ENCODE measurements at regions not wholly inside any gene's neighbourhood (a gene's known extent, or its start where the extent isn't known, plus 50 kb on each side); places are given as distances from the start of the nearest gene placed in this dataset.
"Not testable (repeated sequence)": the region's sequence is repeated elsewhere in the genome, so short reads cannot be mapped to it uniquely, and the experiment has no call there.

DNA sequence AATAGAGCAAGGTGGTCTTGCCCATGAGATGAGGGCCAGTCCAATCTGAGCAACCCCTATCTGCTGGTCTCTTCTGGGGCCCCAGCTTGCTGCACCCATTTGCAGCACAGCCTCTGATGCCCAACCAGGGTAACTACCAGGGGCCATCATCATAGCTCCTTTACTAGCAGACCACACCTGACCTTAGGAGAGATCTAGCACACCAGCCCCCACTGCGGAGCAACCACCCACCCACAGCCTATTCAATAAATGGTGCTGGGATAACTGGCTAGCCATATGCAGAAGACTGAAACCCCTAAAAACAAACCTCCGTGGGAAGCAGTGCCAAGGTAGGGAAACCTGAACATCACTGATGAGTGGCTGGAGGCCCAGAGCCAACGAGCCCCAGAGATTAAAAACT is 196.1 kb upstream of the RBBP8 start:
- Histone ChIP-seq H3K9me3 (replicated peaks; ENCODE audit: control insufficient read depth, low read depth, low read length) (no peaks in the 10 kb centered on the region), H3K4me1 (ENCODE audit: control insufficient read depth, insufficient read depth, low read length) (peaks cover 8% of the 10 kb centered on the region), H3K36me3 (ENCODE audit: control insufficient read depth, insufficient read depth, low read length) (no peaks in the 10 kb centered on the region), H3K4me3 (ENCODE audit: low read length) (no peak overlapping the region), H3K27me3 (ENCODE audit: control insufficient read depth, insufficient read depth, low read length) (no peaks in the 10 kb centered on the region), H3K27ac (ENCODE audit: low read length) (no peak overlapping the region)
- WGBS (ENCODE audit: insufficient coverage) = 81% methylated on average over 3 of the region's 3 CpGs
- DNase-seq = no peak

DNA sequence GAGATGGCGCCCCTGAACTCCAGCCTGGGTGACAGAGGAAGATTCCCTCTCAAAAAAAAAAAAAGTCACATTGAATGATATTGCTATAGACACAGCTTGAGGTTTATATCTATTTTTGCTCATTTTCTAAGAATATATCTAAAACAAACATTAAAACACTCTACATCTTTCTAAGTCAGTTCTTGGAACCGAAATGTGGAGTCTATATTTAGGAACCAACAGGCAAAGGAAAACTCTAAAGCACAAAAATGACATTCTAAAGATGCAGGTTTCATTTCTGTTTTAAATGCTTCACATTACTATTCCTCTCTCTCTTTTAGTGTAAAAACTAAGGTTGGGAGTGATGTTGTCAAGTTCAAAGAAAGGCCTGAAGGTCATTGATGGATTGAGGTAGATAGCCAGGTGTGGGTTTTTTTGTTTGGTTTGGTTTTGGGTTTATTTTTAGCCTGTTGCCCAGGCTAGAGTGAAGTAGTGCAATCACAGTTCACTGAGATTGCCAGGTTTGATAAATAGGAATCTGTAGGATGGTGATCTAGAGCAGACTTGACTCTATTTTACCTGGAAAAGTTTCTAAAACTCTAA is 194.0 kb upstream of the RBBP8 start:
- DNase-seq = peak; percentile 67
- Histone ChIP-seq H3K4me1 (ENCODE audit: control insufficient read depth, insufficient read depth, low read length) (peaks cover 7% of the 10 kb centered on the region), H3K27me3 (ENCODE audit: control insufficient read depth, insufficient read depth, low read length) (no peaks in the 10 kb centered on the region), H3K9me3 (replicated peaks; ENCODE audit: control insufficient read depth, low read depth, low read length) (no peaks in the 10 kb centered on the region), H3K36me3 (ENCODE audit: control insufficient read depth, insufficient read depth, low read length) (no peaks in the 10 kb centered on the region), H3K4me3 (ENCODE audit: low read length) (no peak overlapping the region), H3K27ac (ENCODE audit: low read length) (peak overlapping the region; percentile 26)
- WGBS (ENCODE audit: insufficient coverage) = no CpG with 5 or more reads among the region's 2 CpGs

DNA sequence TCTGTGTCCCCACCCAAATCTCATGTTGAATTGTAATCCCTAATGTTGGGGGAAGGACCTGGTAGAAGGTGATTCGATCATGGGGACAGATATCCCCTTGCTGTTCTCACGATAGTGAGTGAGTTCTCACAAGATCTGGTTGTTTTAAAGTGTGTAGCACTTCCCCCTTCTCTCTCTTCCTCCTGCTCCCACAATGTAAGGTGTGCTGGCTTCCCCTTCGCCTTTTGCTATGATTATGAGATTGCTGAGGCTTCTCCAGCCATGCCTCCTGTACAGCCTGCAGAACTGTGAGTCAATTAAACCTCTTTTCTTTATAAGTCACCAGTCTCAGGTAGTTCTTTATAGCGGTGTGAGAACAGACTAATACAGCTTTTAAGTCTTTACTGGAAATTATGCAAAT is 193.3 kb upstream of the RBBP8 start:
- Histone ChIP-seq H3K36me3 (ENCODE audit: control insufficient read depth, insufficient read depth, low read length) (no peaks in the 10 kb centered on the region), H3K27me3 (ENCODE audit: control insufficient read depth, insufficient read depth, low read length) (no peaks in the 10 kb centered on the region), H3K4me1 (ENCODE audit: control insufficient read depth, insufficient read depth, low read length) (peaks cover 4% of the 10 kb centered on the region), H3K4me3 (ENCODE audit: low read length) (no peak overlapping the region), H3K9me3 (replicated peaks; ENCODE audit: control insufficient read depth, low read depth, low read length) (no peaks in the 10 kb centered on the region), H3K27ac (ENCODE audit: low read length) (no peak overlapping the region)
- DNase-seq = no peak
- WGBS (ENCODE audit: insufficient coverage) = 100% methylated on average over 1 of the region's 4 CpGs

DNA sequence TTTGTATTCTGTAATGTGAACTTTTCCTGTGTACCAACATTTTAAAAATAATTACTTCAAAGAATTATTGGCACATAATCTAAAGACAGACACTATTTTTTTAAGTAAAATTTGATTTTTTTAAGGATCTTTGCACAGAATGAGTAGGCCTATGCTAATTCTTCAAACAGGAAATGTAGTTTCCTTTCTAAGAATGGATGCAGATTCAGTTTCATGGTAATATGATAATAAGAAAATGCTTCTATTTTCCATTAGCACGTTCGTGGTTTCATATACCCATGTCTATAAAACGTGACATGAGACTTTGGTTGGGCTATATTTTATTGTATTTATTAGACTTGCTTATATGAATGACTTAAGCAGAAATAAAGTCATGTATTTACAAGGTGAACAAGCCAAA is 191.8 kb upstream of the RBBP8 start:
- Histone ChIP-seq H3K27ac (ENCODE audit: low read length) (no peak overlapping the region), H3K36me3 (ENCODE audit: control insufficient read depth, insufficient read depth, low read length) (no peaks in the 10 kb centered on the region), H3K4me1 (ENCODE audit: control insufficient read depth, insufficient read depth, low read length) (no peaks in the 10 kb centered on the region), H3K4me3 (ENCODE audit: low read length) (no peak overlapping the region), H3K9me3 (replicated peaks; ENCODE audit: control insufficient read depth, low read depth, low read length) (no peaks in the 10 kb centered on the region), H3K27me3 (ENCODE audit: control insufficient read depth, insufficient read depth, low read length) (no peaks in the 10 kb centered on the region)
- no peak for DNase-seq
- no CpG with 5 or more reads among the region's 3 CpGs for WGBS (ENCODE audit: insufficient coverage)

DNA sequence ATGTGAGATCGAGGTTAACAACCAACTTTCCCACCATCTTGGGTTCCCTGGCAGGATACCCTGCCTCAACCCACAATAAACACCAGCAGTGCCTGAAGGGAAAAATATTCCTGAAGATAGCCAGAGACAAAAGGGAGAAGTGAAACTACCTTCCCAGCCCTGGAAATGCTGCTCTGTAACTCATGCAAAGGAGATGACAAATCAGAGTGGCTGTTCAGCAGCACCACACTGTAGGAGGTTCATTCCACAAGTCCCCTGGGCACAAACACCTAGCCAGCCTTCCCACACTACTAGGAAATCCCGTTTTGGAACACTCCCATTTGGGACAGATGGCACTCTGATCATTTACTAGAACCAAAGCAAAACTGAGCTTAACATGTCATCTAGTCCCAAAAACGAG is 190.7 kb upstream of the RBBP8 start:
- DNase-seq = no peak
- Histone ChIP-seq H3K27ac (ENCODE audit: low read length) (no peak overlapping the region), H3K9me3 (replicated peaks; ENCODE audit: control insufficient read depth, low read depth, low read length) (no peaks in the 10 kb centered on the region), H3K36me3 (ENCODE audit: control insufficient read depth, insufficient read depth, low read length) (no peaks in the 10 kb centered on the region), H3K4me1 (ENCODE audit: control insufficient read depth, insufficient read depth, low read length) (no peaks in the 10 kb centered on the region), H3K4me3 (ENCODE audit: low read length) (no peak overlapping the region), H3K27me3 (ENCODE audit: control insufficient read depth, insufficient read depth, low read length) (no peaks in the 10 kb centered on the region)
- no CpG with 5 or more reads among the region's 3 CpGs for WGBS (ENCODE audit: insufficient coverage)

DNA sequence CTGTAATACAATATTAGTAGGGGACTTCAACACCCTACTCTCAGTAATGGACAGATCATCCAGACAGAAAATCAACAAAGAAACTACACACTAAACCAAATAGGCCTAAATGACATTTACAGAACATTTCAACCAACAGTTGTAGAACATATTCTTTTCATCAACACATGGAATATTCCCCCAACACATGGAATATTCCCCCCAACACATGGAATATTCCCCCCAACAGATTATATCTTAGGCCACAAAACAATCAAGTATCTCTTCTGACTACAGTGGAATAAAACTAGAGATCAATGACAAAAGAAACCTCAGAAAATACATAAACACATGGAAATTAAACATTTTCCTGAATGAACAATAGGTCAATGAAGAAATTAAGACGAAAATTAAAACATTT is 187.2 kb upstream of the RBBP8 start:
- no peak overlapping the region for H3K27ac ChIP-seq (ENCODE audit: low read length)
- WGBS (ENCODE audit: insufficient coverage) = no CpG with 5 or more reads among the region's 1 CpG
- no peak for DNase-seq
- no peaks in the 10 kb centered on the region for H3K4me1 ChIP-seq (ENCODE audit: control insufficient read depth, insufficient read depth, low read length)
- no peak overlapping the region for H3K4me3 ChIP-seq (ENCODE audit: low read length)
- no peaks in the 10 kb centered on the region for H3K27me3 ChIP-seq (ENCODE audit: control insufficient read depth, insufficient read depth, low read length)
- H3K36me3 ChIP-seq (ENCODE audit: control insufficient read depth, insufficient read depth, low read length) = no peaks in the 10 kb centered on the region
- H3K9me3 ChIP-seq (replicated peaks; ENCODE audit: control insufficient read depth, low read depth, low read length) = no peaks in the 10 kb centered on the region

DNA sequence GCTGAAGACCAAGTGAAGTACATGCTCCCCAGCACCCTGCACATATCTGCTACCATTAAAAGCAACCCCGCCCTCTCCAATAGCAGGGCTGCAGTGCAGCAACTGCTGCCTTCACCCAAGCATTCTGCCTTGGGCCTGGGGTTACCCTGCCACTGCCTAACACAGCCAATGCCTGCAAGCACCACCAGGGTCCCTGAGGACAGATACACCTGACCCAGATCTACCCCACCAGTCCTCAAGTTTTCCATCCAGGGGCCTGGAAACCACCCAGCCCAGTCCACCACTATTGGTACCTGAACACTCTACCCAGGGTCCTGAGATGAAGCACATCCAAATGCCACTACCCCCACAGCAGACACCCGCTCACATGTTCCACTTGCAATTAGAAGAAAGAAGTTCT is 181.1 kb upstream of the RBBP8 start:
- WGBS (ENCODE audit: insufficient coverage) = 92% methylated on average over 1 of the region's 2 CpGs
- Histone ChIP-seq H3K36me3 (ENCODE audit: control insufficient read depth, insufficient read depth, low read length) (no peaks in the 10 kb centered on the region), H3K9me3 (replicated peaks; ENCODE audit: control insufficient read depth, low read depth, low read length) (no peaks in the 10 kb centered on the region), H3K27me3 (ENCODE audit: control insufficient read depth, insufficient read depth, low read length) (no peaks in the 10 kb centered on the region), H3K4me3 (ENCODE audit: low read length) (no peak overlapping the region), H3K4me1 (ENCODE audit: control insufficient read depth, insufficient read depth, low read length) (no peaks in the 10 kb centered on the region), H3K27ac (ENCODE audit: low read length) (no peak overlapping the region)
- DNase-seq = no peak

DNA sequence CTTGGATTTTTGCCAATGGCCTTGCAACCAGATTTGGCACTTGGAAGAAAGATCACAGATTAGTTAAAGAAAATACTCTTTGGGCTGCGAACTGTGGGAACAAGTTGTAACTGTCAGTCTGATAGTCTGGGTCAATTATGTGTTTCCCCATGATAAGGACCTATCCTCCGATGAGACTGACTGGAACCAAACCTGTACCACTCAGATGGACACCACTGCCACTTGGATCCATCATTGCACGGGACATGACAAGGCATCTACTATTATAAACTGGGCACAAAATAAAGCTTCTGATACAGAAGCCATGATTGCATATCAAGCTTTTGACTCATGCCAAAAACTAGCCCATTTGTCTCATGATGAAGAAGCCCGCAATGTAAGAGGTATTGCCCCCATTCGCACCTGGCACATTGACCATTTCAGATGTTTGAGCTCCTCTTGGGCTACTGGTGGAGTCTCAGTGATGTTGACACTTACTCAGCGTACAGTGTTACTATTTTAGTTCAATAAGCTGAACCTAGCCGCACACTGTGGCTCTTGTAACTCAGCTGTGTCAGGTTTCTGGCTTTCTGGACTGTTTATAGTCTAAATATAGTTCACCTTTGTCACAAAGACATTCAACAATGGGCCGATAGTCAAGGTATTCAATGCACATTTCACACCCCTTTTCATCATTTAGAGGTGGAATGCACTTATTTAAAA is 179.8 kb upstream of the RBBP8 start:
- no peaks in the 10 kb centered on the region for H3K27me3 ChIP-seq (ENCODE audit: control insufficient read depth, insufficient read depth, low read length)

DNA sequence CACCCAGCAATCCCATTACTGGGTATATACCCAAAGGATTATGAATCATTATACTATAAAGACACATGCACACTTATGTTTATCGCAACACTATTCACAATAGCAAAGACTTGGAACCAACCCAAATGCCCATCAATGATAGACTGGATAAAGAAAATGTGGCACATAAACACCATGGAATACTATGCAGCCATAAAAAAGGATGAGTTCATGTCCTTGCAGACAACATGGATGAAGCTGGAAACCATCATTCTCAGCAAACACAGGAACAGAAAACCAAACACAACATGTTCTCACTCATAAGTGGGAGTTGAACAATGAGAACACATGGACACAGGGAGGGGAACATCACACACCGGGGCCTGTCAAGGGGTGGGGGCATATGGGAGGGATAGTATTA is 169.1 kb upstream of the RBBP8 start:
- not testable (repeated sequence) for H3K9me3 ChIP-seq (replicated peaks; ENCODE audit: control insufficient read depth, low read depth, low read length); H3K36me3 ChIP-seq (ENCODE audit: control insufficient read depth, insufficient read depth, low read length); DNase-seq; H3K4me3 ChIP-seq (ENCODE audit: low read length); H3K27me3 ChIP-seq (ENCODE audit: control insufficient read depth, insufficient read depth, low read length); H3K4me1 ChIP-seq (ENCODE audit: control insufficient read depth, insufficient read depth, low read length); H3K27ac ChIP-seq (ENCODE audit: low read length)
- no CpG with 5 or more reads among the region's 2 CpGs for WGBS (ENCODE audit: insufficient coverage)

More for the DNA sequence above, 179.8 kb upstream of the RBBP8 start:
- DNase-seq = no peak
- WGBS (ENCODE audit: insufficient coverage) = 97% methylated on average over 4 of the region's 8 CpGs
- Histone ChIP-seq H3K4me1 (ENCODE audit: control insufficient read depth, insufficient read depth, low read length) (no peaks in the 10 kb centered on the region), H3K27ac (ENCODE audit: low read length) (no peak overlapping the region), H3K36me3 (ENCODE audit: control insufficient read depth, insufficient read depth, low read length) (no peaks in the 10 kb centered on the region), H3K9me3 (replicated peaks; ENCODE audit: control insufficient read depth, low read depth, low read length) (no peaks in the 10 kb centered on the region), H3K4me3 (ENCODE audit: low read length) (no peak overlapping the region)

DNA sequence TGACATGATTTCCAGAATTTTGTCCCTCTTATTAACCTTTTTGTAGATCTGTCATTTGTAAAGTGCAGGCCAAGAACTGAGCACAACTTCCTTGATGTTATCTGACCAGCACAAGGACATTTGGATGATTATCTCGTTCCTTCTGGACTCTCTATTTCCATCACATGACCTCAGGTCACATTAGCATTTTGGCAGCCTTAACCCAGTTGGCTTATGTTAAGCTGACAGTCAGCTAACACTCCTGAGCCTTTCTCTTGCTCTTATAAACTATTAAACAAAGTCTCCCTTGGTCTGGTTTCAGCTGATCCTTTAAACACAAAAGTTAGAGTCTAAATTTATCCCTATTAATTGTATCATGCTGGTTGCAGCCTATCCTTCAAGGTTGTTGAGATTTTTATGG is 167.2 kb upstream of the RBBP8 start:
- peak; percentile 57 for DNase-seq
- H3K27ac ChIP-seq (ENCODE audit: low read length) = no peak overlapping the region
- no peaks in the 10 kb centered on the region for H3K9me3 ChIP-seq (replicated peaks; ENCODE audit: control insufficient read depth, low read depth, low read length)
- no peak overlapping the region for H3K4me3 ChIP-seq (ENCODE audit: low read length)
- H3K27me3 ChIP-seq (ENCODE audit: control insufficient read depth, insufficient read depth, low read length) = no peaks in the 10 kb centered on the region
- H3K36me3 ChIP-seq (ENCODE audit: control insufficient read depth, insufficient read depth, low read length) = no peaks in the 10 kb centered on the region
- WGBS (ENCODE audit: insufficient coverage) = 8% methylated on average over 1 of the region's 1 CpG
- H3K4me1 ChIP-seq (ENCODE audit: control insufficient read depth, insufficient read depth, low read length) = no peaks in the 10 kb centered on the region

DNA sequence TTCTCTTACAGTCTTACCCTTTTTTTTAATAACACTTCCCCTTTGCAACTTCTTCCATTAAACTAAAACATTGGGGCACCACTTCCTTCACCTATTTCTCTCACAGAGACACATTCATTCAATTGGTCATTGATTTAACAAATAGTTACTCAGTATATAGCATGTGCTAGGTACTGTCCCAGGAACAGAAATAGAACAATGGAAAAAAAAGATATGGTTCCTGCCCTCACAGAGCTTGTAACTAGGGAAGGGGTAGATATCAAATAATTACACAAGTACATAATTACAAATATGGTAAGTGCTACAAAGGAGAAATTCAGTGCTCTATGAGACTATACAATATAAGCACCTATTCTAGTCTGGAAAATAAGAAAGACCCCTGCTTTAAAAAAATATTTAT is 165.5 kb upstream of the RBBP8 start:
- no peak overlapping the region for H3K27ac ChIP-seq (ENCODE audit: low read length)
- DNase-seq = no peak

More for the DNA sequence above, 165.5 kb upstream of the RBBP8 start:
- H3K36me3 ChIP-seq (ENCODE audit: control insufficient read depth, insufficient read depth, low read length) = no peaks in the 10 kb centered on the region
- peaks cover 4% of the 10 kb centered on the region for H3K9me3 ChIP-seq (replicated peaks; ENCODE audit: control insufficient read depth, low read depth, low read length)
- no peaks in the 10 kb centered on the region for H3K27me3 ChIP-seq (ENCODE audit: control insufficient read depth, insufficient read depth, low read length)
- H3K4me3 ChIP-seq (ENCODE audit: low read length) = no peak overlapping the region
- no peaks in the 10 kb centered on the region for H3K4me1 ChIP-seq (ENCODE audit: control insufficient read depth, insufficient read depth, low read length)

All from muscle of leg (tissue), 3 donors.